ENCODE measurements at regions not wholly inside any gene's neighbourhood (a gene's known extent, or its start where the extent isn't known, plus 50 kb on each side); places are given as distances from the start of the nearest gene placed in this dataset.
"Not testable (repeated sequence)": the region's sequence is repeated elsewhere in the genome, so short reads cannot be mapped to it uniquely, and the experiment has no call there.

- DNase-seq (ENCODE audit: low read depth) = no peak
These were observed 387.1 kb upstream of the NECTIN3 start for GRCh38 chr3:110684466-110684865.

DNA sequence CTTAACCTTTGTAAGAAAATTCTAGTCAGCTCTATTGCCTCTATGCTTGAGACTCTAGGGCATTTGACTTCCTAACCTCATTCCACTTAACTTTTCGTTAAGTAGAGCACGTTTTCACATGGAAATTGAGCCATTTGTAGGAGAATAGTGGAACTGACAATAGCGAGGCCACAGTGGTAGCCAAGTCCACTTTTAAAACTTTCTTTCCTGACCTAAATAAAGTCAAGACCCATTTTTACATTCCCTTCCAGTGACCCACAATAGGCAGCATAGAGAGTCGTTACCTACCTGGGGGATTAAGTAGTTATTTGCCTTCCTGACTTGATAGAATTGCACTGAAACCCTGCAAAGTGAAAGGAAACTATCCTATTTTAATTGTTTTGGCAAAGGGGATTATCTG is 386.0 kb upstream of the NECTIN3 start:
- DNase-seq (ENCODE audit: low read depth) = no peak

DNA sequence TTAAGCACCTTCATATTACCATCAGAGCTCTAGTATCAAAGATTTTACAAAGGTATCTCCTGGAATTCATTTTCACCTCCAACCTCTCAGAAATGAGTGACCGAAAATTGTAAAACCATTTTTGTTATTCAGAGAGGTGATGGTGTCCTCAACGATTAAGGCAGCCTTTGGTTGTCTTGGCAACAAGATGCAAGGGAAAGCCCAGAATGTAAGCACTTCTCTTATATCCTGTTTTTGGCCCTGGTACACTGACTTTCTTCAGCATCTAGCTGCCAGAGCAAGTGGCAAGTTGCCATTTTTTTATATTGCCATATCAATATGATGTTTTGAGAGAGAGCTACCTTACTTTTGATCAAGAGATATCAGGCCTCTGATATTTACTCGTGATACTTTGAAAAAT is 384.9 kb upstream of the NECTIN3 start:
- DNase-seq (ENCODE audit: low read depth) = no peak

DNA sequence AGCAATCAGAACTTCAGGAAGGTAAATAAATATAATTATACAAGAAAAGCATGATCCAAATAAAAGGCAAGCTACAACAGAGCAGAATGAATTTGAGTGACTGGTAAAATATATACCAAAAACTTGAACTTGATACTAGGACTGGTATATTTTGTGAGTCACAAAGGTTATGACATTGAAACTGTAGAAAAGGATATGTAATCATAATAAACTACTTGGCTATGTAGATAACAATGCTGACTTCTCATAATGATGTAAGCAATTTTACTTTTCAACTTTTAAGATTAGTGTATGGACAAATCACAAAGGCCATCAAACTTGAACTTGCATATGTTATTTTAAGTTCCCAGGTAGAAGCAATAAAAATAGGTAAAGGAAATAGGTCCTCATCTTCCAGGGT is 384.5 kb upstream of the NECTIN3 start:
- DNase-seq (ENCODE audit: low read depth) = no peak

DNA sequence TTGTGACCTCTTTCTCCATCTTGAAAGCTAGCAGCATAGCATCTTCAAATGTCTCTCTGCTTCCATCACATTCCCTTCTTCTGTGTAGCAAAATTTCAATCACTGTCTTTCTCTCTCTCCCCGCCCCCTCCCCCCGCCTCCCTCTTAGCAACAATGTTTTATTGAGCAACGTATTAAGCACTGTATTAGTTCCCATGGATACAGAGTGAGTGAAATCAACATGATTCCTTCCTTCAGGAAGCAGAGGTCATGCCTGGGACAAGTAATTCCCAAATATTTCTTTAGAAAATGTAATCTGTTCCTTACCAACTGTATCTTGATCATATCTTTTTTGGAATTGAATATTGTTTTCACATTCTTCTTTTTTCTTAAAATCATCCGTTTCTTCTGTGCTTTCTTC is 373.7 kb upstream of the NECTIN3 start:
- DNase-seq (ENCODE audit: low read depth) = no peak

GRCh38 chr3:110704332-110704731 is 367.3 kb upstream of the NECTIN3 start:
- DNase-seq (ENCODE audit: low read depth) = not testable (repeated sequence)

GRCh38 chr3:110708156-110708555 is 363.5 kb upstream of the NECTIN3 start:
- DNase-seq (ENCODE audit: low read depth) = no peak

GRCh38 chr3:110710156-110710555 is 361.5 kb upstream of the NECTIN3 start:
- no peak for DNase-seq (ENCODE audit: low read depth)

DNA sequence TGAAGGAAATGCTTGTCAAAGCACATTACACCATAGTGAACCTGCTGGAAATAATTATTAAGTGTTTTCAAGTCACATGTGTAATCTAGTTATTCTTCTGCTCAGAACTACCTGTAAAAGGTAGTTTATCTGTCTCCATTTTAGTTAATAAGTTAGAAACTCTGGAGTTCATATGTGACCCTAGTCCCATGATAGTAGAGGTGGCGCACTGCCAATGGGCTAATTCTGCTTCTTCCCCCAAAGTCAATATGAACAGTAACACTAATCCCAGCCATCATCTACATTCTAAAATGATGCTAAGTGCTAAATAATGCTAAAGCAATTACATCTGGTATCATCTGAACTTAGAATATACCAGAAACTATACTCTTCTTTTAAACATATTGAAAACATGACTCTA is 361.0 kb upstream of the NECTIN3 start:
- DNase-seq (ENCODE audit: low read depth) = no peak

GRCh38 chr3:110711130-110711832 is 360.3 kb upstream of the NECTIN3 start:
- DNase-seq (ENCODE audit: low read depth) = no peak

DNA sequence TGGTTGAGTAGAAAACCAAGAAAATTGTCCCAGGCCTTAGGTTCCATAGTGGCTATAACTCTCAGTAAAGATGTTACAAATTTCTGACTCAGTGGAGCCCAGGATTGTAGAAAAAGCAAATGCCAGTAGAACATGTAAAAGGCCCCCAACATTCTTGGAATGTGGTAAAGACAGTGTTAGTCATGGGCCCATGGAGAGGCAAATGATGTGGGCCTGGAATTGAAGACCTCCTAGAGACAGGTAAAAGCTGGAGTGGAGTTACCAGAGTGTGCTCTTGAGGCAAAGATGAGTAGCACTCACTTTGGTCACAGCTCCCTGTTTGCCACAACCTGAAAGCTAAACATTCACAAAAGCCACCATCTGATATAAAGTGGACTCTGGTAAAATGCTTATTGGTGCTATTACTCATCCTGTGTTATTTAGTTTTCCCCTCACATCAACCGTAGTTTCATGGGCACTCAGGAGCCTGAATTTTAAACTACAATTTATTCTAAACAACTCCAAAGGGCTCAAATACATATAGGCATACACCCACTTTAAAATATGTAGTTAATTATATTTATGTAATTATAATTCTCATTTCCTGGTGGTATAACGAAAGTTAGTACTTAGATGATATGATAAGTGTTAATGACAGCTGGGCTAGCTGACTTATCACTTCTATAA is 359.6 kb upstream of the NECTIN3 start:
- DNase-seq (ENCODE audit: low read depth) = no peak

DNA sequence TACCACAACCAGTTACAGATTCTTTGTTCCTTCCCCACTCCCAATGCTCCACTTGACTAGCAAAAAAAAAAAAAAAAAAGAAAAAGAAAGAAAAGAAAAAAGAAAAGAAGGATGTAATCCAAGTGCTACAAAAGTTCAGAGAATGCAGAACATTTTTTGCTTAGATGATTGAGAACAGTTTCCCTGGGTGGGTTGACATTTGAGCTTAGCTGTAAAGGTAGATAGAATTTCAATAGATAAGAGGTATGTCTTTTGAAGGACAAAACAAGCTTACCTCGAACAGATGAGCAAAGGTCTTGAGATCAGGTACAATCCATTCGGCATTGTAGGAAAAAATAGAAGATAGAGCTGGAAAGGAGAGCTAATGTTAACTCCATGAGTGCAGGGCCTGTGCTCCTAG is 344.6 kb upstream of the NECTIN3 start:
- no peak for DNase-seq (ENCODE audit: low read depth)

DNA sequence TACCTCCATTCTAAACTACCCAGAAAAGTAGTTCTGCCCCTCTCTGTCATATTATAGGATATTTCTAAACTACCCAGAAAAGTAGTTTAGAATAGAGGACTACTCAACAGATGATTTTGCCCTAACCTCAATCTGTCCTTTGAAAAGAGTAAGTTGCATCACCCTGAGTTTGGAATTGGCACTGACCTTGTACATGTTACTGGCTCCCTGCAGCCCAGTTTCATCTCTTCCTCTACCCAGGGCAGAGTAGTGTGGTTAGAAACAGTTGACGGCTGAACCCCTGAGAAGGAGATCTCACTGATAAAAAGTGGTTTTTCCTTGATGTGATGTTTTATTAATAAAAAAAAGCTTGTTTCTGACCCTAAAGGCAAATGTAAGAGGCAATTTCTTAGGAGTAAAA is 340.5 kb upstream of the NECTIN3 start:
- DNase-seq (ENCODE audit: low read depth) = no peak

- no peak for DNase-seq (ENCODE audit: low read depth)
These were observed 339.2 kb upstream of the NECTIN3 start for GRCh38 chr3:110732420-110732819.

DNA sequence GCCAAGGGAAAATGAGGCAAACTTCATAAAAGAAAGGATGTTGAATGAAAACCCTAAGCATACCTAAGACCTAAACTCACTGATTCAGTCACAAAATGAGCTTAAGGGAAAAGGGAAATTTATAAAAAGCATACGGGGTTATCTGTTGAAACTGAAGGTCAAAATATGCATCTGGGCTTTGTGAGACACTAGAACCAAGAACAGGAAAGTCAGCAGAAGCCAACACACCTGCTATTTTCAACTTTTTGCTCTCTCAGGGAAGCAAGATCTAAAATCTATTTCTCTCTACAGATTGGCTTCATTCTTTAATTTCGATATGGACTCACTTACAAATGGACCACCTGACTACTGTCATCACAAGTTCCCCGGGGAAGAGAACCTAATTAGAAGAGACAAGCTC is 338.6 kb upstream of the NECTIN3 start:
- no peak for DNase-seq (ENCODE audit: low read depth)

DNA sequence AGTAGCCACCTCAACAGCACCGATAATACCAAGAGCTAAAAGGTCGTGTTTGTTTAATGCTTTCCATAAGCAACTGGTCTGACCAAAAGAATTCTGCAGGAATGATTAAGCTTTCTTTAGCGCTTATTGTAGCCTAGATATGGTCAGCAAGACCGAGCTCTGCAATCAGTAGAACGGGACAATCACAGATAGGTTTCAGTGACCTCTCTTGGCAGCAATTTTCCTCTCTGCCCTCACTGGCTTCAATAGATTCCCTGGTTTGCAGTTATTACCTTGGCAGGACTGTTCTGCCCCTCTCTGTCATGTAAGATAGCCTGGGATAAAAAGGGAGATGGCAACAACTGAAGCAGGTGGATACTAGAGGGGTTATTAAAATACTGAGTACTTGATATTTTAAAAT is 337.1 kb upstream of the NECTIN3 start:
- no peak for DNase-seq (ENCODE audit: low read depth)

GRCh38 chr3:110736332-110736731 is 335.3 kb upstream of the NECTIN3 start:
- DNase-seq (ENCODE audit: low read depth) = no peak

DNA sequence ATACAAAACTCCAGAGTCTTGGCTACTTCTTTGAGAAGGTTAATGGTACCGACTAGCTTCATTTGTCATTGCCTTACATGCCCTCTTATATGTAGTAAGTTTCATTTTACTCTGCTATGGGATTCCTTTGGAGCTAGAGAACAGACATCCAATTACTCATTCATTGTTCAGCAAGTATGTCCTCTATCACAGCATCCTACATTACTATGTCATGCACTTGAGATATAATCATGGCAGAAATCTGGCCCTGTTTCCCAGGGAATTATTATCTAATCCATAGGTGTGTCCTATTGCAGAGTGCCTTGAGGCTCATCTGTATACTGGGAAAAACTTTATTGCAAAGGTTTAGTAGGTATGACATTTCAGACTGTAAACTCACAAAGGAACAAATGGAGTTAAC is 333.1 kb upstream of the NECTIN3 start:
- DNase-seq (ENCODE audit: low read depth) = no peak

DNA sequence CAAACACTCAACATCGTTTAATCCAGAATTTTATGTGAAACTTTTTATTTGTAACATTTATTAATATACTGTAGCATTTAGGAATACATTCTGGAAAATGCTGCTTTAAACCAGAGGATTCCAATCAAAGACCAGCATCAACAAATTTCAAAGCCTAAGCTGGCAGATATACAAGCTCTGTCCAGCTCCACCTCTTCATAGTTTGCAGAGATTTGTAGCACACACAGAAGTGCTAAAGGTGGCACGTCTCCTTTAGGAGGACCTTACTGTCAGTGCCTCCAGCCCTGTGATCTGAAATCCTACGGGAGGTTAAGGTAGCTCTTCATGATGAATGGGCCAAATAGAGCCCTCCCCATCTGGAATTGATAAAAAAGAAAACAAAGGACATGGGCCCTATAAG is 329.7 kb upstream of the NECTIN3 start:
- DNase-seq (ENCODE audit: low read depth) = no peak

- DNase-seq (ENCODE audit: low read depth) = no peak
These were observed 328.4 kb upstream of the NECTIN3 start for GRCh38 chr3:110743202-110743601.

- no peak for DNase-seq (ENCODE audit: low read depth)
These were observed 327.6 kb upstream of the NECTIN3 start for GRCh38 chr3:110743984-110744383.

DNA sequence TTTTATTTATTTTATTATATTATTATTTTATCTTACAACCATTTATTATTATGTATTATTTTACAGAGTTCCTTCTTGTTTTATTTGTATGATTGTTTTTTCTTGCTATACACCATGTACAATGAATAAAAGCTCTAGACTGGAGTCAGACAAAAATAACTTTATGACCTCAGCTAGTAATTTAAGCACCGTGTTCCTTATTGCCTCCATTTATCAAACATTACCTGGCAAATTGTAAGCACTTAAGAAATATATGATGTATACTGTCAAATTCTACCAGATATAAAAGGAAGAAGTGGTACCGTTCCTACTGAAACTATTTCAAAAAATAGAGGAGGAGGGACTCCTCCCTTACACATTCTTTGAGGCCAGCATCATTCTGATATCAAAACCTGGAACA is 326.9 kb upstream of the NECTIN3 start:
- DNase-seq (ENCODE audit: low read depth) = no peak

DNA sequence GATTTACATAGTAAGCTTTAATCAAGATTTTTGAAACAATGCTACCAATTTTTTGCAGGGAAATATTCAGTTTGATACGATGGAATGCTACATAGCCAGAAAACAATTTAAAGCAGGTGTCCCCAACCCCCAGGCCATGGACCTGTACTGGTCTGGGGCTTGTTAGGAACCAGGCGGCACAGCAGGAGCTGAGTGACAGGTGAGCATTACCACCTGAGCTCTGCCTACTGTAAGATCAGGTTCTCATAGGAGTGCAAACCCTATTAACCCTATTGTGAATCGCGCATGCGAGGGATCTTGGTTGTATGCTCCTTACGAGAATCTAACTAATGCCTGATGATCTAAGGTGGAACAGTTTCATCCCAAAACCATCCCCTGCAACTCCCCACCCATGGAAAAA is 322.6 kb upstream of the NECTIN3 start:
- no peak for DNase-seq (ENCODE audit: low read depth)

DNA sequence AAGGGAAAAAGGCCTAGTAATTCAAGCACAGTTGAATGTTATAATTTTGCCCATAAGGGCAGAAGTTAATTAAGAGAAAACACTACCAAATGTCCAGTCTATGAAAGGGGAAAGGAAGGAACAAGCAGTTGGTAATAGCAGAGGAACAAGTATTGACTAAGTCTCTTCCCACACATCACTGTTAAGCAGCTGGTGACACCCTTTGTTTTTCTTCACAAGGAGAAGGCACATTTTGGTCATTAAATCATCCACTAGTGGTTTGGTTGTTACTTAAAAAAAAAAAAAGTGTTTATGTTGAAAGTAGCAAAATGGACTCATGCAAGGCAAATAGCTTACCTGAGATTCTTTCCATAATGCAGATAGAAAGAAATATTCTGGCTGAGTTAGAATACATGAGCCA is 321.4 kb upstream of the NECTIN3 start:
- DNase-seq (ENCODE audit: low read depth) = no peak

All from activated T-helper 1 cell treated with Interleukin-2 at 50 U/mL for 16 hours (primary cell).